ENCODE measurements at regions not wholly inside any gene's neighbourhood (a gene's known extent, or its start where the extent isn't known, plus 50 kb on each side); places are given as distances from the start of the nearest gene placed in this dataset.

DNA sequence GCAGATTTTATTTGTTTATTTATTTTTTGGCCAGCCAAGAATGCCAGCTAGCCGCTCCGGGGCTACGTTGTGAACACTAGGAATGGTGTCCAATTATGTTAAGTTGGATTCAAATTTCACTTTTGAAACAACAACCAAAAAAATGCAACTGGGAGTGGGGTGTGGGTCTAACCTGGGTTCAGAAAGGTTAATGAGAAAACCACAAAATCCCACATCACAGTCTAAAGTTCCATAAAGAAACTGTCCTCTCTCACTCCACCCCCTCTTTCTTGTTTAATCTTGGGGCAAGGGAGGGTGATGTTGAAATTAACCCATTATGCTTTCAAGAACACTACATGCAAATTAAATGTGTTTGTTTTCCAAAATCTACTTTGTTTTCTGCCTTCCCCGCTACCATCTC lies 77.2 kb downstream of the LINC00237 start:
- TF ChIP-seq, protein P1, sequence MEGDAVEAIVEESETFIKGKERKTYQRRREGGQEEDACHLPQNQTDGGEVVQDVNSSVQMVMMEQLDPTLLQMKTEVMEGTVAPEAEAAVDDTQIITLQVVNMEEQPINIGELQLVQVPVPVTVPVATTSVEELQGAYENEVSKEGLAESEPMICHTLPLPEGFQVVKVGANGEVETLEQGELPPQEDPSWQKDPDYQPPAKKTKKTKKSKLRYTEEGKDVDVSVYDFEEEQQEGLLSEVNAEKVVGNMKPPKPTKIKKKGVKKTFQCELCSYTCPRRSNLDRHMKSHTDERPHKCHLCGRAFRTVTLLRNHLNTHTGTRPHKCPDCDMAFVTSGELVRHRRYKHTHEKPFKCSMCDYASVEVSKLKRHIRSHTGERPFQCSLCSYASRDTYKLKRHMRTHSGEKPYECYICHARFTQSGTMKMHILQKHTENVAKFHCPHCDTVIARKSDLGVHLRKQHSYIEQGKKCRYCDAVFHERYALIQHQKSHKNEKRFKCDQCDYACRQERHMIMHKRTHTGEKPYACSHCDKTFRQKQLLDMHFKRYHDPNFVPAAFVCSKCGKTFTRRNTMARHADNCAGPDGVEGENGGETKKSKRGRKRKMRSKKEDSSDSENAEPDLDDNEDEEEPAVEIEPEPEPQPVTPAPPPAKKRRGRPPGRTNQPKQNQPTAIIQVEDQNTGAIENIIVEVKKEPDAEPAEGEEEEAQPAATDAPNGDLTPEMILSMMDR (IDR thresholded peaks at IDR 0.05): no peak
- TF ChIP-seq POLR2A (IDR thresholded peaks at IDR 0.05) (no peak), POLR2AphosphoS5 (IDR thresholded peaks at IDR 0.05) (no peak)

Data from breast epithelium (tissue), 3 donors.